ACC112 (cell line): ENCODE measurements at regions not wholly inside any gene's neighbourhood (a gene's known extent, or its start where the extent isn't known, plus 50 kb on each side); places are given as distances from the start of the nearest gene placed in this dataset.
"Not testable (repeated sequence)": the region's sequence is repeated elsewhere in the genome, so short reads cannot be mapped to it uniquely, and the experiment has no call there.

Experiments used
- H2AFZ ChIP-seq: fragments of 200-600 bp; sonication (generic); one replicate; pipeline ENCODE4 v1.6.0; 2017; ENCODE audit warnings: antibody characterized with exemption, low read length; ENCODE audit not compliant: unreplicated experiment
- H3K27ac ChIP-seq: fragments of 200-600 bp; sonication (generic); 2 replicates; pipeline ENCODE4 v1.5.1; 2014; ENCODE audit warnings: low read depth, mild to moderate bottlenecking, antibody characterized with exemption, low read length, moderate library complexity
- H3K27me3 ChIP-seq: fragments of 200-600 bp; sonication (generic); 2 replicates; pipeline ENCODE4 v1.6.1; 2014; ENCODE audit warnings: mild to moderate bottlenecking, antibody characterized with exemption, low read length, moderate library complexity, mixed read lengths; ENCODE audit not compliant: insufficient read depth
- H3K36me3 ChIP-seq: fragments of 200-600 bp; sonication (generic); 2 replicates; pipeline ENCODE4 v1.6.1; 2016; ENCODE audit warnings: mild to moderate bottlenecking, antibody characterized with exemption, low read length, moderate library complexity, mixed read lengths; ENCODE audit not compliant: insufficient read depth
- H3K4me1 ChIP-seq: fragments of 200-600 bp; sonication (generic); one replicate; pipeline ENCODE4 v1.6.1; 2016; ENCODE audit warnings: low read length, mixed read lengths; ENCODE audit not compliant: insufficient read depth, unreplicated experiment, control insufficient read depth
- H3K4me3 ChIP-seq: fragments of 200-600 bp; sonication (generic); 2 replicates; pipeline ENCODE4 v1.5.1; 2014; ENCODE audit warnings: mild to moderate bottlenecking, low read depth, low read length
- H3K79me2 ChIP-seq: fragments of 200-600 bp; sonication (generic); one replicate; pipeline ENCODE4 v1.6.0; 2016; ENCODE audit warnings: low read length; ENCODE audit not compliant: control insufficient read depth, unreplicated experiment, insufficient read depth

DNA sequence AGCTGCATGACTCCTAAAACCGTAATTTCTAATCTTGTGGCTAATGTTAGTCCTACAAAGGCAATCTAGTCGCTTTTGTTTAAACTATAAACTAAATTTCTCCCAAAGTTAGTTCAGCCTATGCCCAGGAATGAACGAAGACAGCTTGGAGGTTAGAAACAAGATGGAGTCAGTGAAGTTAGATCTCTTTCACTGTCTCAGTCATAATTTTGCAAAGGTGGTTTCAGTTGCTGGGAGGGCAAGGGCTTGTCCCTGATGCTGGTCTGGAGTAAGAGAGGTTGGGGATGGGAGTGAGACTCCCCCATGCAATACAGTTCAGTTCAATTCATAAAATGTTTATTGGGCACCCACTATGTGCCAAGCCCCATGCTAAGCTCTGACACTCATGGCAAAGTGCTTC is 362.1 kb downstream of the TYW1 start:
- not testable (repeated sequence) for H3K36me3 ChIP-seq, H3K4me1 ChIP-seq, H3K79me2 ChIP-seq, H3K27me3 ChIP-seq, H3K27ac ChIP-seq, H3K4me3 ChIP-seq, H2AFZ ChIP-seq

DNA sequence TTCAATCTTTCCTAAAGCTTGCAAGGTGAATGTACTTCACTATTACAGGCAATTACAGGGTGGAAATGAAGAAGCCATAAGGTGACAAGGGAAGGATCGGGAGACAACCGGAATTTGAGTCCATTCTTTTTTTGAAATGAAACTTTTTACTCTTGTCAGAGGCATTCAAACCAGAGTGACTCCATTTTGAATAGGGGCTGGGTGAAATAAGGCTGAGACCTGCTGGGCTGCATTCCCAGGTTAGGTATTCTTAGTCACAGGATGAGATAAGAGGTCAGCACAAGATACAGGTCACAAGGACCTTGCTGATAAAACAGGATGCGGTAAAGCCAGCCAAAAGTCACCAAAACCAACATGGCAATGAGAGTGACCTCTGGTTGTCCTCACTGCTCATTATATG is 363.3 kb downstream of the TYW1 start:
- no peaks in the 10 kb centered on the region for H3K27me3 ChIP-seq
- H3K27ac ChIP-seq, result no peak overlapping the region

DNA sequence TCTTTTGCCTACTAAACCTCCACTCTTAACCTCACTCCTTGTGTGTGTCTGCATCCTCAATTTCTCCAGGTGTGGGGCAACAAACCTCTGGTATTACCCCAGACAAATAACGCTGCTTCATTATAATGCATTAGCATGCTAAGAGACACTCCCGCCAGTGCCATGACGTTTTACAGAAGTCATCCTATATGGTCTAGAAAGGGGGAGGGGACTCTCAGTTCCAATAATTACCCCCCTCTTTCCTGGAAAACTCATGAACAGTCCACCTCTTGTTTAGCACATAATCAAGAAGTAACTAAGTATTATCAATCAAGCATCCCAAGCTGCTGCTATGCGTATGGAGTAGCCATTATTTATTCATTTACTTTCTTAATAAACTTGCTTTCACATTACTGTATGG is 364.5 kb downstream of the TYW1 start:
- Histone ChIP-seq H3K79me2 (no peaks in the 10 kb centered on the region), H3K4me1 (no peaks in the 10 kb centered on the region), H3K36me3 (no peaks in the 10 kb centered on the region), H3K27me3 (no peaks in the 10 kb centered on the region), H3K27ac (no peak overlapping the region), H3K4me3 (no peak overlapping the region), H2AFZ (no peak overlapping the region)

More for the DNA sequence above, 363.3 kb downstream of the TYW1 start:
- Histone ChIP-seq H3K4me1 (no peaks in the 10 kb centered on the region), H3K4me3 (no peak overlapping the region), H3K79me2 (no peaks in the 10 kb centered on the region), H3K36me3 (no peaks in the 10 kb centered on the region), H2AFZ (no peak overlapping the region)

DNA sequence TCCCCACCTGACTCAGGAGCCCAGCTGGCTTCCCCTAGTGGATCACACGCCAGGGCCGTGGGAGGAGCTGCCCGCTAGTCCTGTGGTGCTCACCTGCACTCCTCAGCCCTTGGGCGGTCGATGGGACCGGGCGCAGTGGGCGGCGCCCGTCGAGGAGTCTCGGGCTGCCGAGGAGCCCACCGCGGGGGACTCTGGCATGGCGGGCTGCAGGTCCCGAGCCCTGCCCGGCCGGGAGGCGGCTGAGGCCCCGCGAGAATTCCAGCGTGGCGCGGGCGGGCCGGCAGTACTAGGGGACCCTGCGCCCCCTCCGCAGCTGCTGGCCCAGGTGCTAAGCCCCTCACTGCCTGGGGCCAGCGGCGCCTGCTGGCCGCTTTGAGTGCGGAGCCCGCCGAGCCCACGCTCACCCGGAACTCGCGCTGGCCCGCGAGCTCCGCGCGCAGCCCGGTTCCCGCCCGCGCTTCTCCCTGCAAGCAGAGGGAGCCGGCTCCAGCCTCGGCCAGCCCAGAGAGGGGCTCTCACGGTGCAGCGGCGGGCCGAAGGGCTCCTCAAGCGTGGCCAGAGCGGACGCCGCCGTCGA is 367.9 kb downstream of the TYW1 start:
- no peak overlapping the region for H2AFZ ChIP-seq
- no peaks in the 10 kb centered on the region for H3K36me3 ChIP-seq
- H3K79me2 ChIP-seq, result no peaks in the 10 kb centered on the region
- H3K4me1 ChIP-seq, result no peaks in the 10 kb centered on the region
- peaks cover 10% of the 10 kb centered on the region for H3K27me3 ChIP-seq
- H3K4me3 ChIP-seq, result no peak overlapping the region
- H3K27ac ChIP-seq, result no peak overlapping the region

DNA sequence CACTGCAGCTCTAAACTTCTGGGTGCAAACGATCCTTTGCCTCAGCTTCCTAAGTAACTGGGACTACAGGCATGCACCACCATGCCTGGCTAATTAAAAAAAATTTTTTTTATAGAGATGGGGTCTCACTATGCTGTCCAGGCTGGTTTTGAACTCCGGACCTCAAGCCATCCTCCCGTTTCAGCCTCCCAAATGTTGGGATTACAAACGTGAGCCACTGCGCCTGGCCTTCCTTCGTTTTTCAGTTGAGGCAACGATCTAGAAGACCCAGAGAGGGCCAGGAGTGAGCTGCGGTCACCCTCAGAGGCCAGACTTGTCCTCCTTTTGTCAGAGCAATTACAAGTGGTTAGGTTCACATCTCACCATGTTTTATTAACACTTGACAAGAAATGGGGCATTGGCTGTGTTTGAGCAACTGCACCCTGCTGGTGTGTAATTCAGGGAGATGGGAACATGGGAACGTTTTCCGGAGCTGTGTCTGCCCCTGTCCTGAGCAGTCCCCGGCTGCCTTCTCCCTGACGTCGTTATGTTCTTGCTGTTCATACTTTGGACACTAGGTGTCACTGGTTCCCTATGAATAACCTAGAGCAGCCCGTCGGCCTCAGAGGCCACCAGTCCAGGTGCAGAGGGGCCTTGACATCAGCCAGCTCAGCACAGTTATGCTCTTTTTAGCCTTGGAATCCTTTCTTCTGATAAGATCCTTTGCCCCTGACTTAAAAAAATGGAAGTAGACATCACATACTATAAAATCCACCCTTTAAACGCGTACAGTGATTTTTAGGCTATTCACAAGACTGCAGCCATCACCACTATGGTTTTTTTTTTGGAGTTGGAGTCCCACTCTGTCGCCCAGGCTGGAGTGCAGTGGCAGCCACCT is 375.0 kb downstream of the TYW1 start:
- Histone ChIP-seq H3K4me1 (no peaks in the 10 kb centered on the region), H2AFZ (no peak overlapping the region), H3K27me3 (peaks cover 28% of the 10 kb centered on the region), H3K4me3 (no peak overlapping the region), H3K27ac (no peak overlapping the region), H3K36me3 (no peaks in the 10 kb centered on the region), H3K79me2 (no peaks in the 10 kb centered on the region)

DNA sequence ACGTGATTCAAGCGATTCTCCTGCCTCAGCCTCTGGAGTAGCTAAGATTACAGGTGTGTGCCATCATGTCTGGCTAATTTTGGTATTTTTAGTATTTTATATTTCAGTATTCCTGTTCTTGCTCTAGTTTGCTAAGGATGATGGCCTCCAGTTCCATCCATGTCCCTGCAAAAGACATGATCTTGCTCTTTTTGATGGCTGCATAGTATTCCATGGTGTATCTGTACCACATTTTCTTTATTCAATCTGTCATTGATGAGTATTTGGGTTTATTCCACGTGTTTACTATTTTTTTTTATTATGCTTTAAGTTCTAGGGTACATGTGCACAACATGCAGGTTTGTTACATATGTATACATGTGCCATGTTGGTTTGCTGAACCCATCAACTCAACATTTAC is 376.8 kb downstream of the TYW1 start:
- peaks cover 23% of the 10 kb centered on the region for H3K27me3 ChIP-seq
- H3K4me3 ChIP-seq, H3K4me1 ChIP-seq, H3K79me2 ChIP-seq, H2AFZ ChIP-seq, H3K36me3 ChIP-seq, H3K27ac ChIP-seq: not testable (repeated sequence)

DNA sequence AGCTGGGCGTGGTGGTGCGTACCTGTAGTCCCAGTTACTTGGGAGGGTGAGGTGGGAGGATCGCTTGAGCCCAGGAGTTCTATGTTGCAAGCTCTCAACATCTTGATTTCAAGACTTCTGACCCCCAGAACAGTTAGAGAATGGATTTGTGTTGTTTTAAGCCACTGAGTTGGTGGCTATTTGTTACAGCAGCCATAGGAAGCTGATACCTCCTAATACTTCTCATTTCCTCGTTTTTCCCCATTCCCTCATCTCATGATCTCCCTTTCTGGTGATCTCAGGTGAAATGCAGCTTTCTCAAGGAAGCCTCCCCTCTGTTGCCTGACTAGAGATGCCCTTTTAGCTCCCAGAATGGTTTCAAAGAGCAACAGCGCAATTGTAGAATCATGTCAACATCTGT is 378.8 kb downstream of the TYW1 start:
- Histone ChIP-seq H3K27ac (no peak overlapping the region), H3K36me3 (no peaks in the 10 kb centered on the region), H3K27me3 (peaks cover 14% of the 10 kb centered on the region; the same call in 1 of the 2 replicates), H2AFZ (no peak overlapping the region), H3K4me1 (no peaks in the 10 kb centered on the region), H3K4me3 (no peak overlapping the region), H3K79me2 (no peaks in the 10 kb centered on the region)

DNA sequence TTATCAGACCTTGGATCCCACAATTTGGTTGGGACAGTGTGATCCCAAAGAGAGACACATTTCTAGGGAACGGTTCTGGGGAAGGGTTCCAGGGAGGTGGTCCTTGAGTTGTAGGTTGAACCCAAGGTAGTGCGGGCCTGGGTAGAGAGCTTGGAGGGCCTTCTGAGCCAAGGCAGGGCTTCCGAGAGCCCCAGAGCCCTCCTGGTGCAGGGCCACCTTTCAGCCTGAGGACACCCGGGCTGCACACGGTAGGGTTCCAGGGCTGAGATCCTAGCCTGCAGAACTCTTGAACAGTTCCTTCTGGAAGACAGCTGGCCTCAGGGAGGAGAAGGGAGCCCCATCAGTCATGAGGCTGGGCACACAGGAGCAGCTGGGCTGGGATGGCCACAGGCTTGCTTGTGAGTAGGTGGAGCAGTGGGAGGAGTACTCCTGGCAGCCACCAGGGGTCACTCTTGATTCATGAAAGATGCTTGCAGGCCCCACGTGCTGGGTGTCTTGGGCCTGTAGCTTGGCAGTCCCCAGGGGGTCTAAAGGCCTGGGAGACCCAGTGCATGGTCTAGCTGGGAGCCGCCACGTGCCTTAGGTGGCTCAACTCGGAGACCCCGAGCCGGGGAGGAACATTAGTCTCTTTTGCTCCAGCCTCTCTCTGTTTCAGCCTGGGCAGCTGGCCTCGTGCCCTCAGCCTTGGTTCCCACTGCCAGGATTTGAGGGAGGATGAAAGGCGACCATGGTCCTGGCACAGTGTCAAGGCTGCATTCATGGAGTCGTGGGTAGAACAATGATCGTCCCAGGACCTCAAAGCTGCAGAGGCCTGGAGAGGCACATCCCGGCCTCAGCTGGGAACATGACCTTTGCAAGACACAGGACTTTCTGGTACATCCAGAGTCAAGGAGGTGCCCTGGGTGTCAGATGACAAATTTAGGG is 381.6 kb downstream of the TYW1 start:
- Histone ChIP-seq H3K27me3 (peaks cover 7% of the 10 kb centered on the region; the same call in 1 of the 2 replicates), H3K79me2 (no peaks in the 10 kb centered on the region), H3K4me1 (no peaks in the 10 kb centered on the region), H3K36me3 (no peaks in the 10 kb centered on the region), H2AFZ (no peak overlapping the region), H3K27ac (no peak overlapping the region), H3K4me3 (no peak overlapping the region)

DNA sequence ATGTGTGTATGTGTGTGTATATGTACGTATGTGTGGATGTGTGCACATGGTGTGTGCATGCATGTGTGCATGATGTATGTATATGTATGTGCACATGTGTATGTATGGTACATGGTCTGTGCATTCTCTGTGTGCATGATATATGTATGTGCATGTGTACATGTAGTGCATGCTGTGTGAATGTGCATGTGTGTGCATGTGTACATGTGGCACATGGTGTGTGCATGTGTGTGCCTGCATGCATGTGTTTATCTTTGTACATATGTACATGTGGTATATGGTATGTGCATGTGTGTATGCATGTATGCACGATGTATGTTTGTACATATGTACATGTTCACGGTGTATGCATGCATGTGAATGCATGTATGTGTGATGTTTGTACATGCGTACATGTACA is 383.7 kb downstream of the TYW1 start:
- Histone ChIP-seq H3K4me3 (no peak overlapping the region), H3K79me2 (no peaks in the 10 kb centered on the region), H3K27ac (no peak overlapping the region), H3K36me3 (no peaks in the 10 kb centered on the region), H2AFZ (no peak overlapping the region), H3K27me3 (0 out of 2 replicates have a peak, but pooled peaks cover 3% of the 10 kb centered on the region), H3K4me1 (no peaks in the 10 kb centered on the region)

DNA sequence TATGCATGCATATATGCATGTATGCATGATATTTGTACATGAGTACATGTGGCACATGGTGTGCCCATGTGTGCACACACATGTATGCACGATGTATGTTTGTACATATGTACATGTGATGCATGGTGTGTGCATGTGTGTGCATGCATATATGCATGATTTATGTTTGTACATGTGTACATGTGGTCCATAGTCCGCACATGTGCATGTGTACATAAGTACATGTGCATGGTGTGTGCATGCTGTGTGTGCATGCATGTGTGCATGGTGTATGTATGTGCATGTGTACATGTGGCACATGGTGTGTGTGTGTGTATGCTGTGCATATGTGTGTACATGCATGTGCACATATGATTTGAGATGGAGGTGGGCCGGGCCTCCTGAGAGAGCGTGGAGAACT is 384.2 kb downstream of the TYW1 start:
- Histone ChIP-seq H3K4me1 (no peaks in the 10 kb centered on the region), H2AFZ (no peak overlapping the region), H3K36me3 (no peaks in the 10 kb centered on the region), H3K4me3 (no peak overlapping the region), H3K79me2 (no peaks in the 10 kb centered on the region), H3K27ac (no peak overlapping the region), H3K27me3 (no peaks in the 10 kb centered on the region)
